NB4 (cell line): ENCODE measurements at regions not wholly inside any gene's neighbourhood (a gene's known extent, or its start where the extent isn't known, plus 50 kb on each side); places are given as distances from the start of the nearest gene placed in this dataset.

Experiments
- MYC ChIP-seq: IDR thresholded peaks from 2 replicates; pipeline ENCODE4 v1.6.1; 2011; ENCODE audit warnings: low read depth, low read length
- POLR2A ChIP-seq: IDR thresholded peaks from 2 replicates; pipeline ENCODE4 v1.6.1; 2011; ENCODE audit warnings: mild to moderate bottlenecking; ENCODE audit not compliant: insufficient read length; ENCODE audit errors: extremely low read depth
- TF ChIP-seq, protein P1 (sequence below): IDR thresholded peaks from 2 replicates; pipeline ENCODE4 v1.6.1; 2011; ENCODE audit warnings: low read depth, low read length
- TF ChIP-seq, protein P2 (sequence below): IDR thresholded peaks from one replicate; pipeline ENCODE4 v1.5.1; 2012; ENCODE audit warnings: low read depth, low read length

DNA sequence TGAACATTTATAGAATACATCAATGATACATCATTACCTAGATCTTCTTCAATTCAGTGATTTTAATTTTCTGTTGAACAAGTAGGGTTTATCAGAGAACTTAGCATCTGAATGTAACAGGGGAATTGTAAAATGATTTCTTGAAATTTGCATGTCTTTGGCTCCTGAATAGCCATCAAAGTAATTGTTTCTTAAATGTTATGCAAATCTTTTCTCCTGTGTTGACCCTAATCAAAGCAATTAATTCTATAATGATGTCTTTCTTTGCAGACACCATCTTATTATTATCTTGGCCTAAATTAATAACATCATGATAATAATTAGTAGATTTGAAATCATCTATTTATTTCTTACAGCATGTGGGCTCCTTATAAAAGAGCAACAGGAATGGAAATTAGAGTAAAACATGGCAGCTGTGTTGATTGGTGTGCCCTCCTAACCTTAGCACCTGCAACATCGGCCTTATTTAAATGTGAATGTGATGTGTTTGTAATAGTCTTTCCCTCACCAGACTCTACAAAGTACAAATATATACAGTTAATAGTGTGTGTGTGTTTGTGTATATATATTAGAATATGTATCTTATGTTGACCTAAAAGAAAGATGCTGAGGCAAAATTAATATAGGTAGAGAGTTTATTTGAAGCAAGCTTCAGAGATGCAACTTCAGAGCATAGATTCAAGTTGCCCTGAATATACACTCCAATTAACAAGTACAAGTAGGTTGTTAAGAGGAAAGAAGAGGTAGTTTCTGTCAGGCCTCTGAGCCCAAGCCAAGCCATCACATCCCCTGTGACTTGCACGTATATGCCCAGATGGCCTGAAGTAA, 328.0 kb upstream of the TECRL start:
- TF ChIP-seq POLR2A (no peak), MYC (no peak)
- TF ChIP-seq, protein P1, sequence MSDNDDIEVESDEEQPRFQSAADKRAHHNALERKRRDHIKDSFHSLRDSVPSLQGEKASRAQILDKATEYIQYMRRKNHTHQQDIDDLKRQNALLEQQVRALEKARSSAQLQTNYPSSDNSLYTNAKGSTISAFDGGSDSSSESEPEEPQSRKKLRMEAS: no peak
- TF ChIP-seq, protein P2, sequence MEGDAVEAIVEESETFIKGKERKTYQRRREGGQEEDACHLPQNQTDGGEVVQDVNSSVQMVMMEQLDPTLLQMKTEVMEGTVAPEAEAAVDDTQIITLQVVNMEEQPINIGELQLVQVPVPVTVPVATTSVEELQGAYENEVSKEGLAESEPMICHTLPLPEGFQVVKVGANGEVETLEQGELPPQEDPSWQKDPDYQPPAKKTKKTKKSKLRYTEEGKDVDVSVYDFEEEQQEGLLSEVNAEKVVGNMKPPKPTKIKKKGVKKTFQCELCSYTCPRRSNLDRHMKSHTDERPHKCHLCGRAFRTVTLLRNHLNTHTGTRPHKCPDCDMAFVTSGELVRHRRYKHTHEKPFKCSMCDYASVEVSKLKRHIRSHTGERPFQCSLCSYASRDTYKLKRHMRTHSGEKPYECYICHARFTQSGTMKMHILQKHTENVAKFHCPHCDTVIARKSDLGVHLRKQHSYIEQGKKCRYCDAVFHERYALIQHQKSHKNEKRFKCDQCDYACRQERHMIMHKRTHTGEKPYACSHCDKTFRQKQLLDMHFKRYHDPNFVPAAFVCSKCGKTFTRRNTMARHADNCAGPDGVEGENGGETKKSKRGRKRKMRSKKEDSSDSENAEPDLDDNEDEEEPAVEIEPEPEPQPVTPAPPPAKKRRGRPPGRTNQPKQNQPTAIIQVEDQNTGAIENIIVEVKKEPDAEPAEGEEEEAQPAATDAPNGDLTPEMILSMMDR: no peak
